WTC11 (cell line): ENCODE measurements at regions not wholly inside any gene's neighbourhood (a gene's known extent, or its start where the extent isn't known, plus 50 kb on each side); places are given as distances from the start of the nearest gene placed in this dataset.

ENCODE experiments used
- ATAC-seq: fragments of 200-7000 bp; cut with Tn5 transposase; 2 replicates; pipeline ENCODE4 v1.10.0; 2021; ENCODE audit warnings: mild to moderate bottlenecking, moderate library complexity
- CTCF ChIA-PET: fragments of 300-600 bp; sonication (Branson Sonifier 250); formaldehyde crosslinking; loops from one replicate; lab custom pipeline; 2021; ENCODE audit warnings: antibody characterized with exemption; lab: Charles Lee
- POLR2A ChIA-PET: fragments of 350-600 bp; sonication (Branson Sonifier 250); formaldehyde crosslinking; loops from one replicate; lab custom pipeline; 2021; ENCODE audit warnings: antibody characterized with exemption; lab: Charles Lee
- DNase-seq: peaks from one replicate; pipeline ENCODE4 v3.0.0; 2021; ENCODE audit warnings: low spot score
- H3K27ac Mint-ChIP-seq: 2 replicates; pipeline ENCODE4 v1.8.0; 2021; ENCODE audit warnings: mixed read lengths
- H3K27me3 Mint-ChIP-seq: 2 replicates; pipeline ENCODE4 v1.8.0; 2021; ENCODE audit warnings: low read depth, mild to moderate bottlenecking, moderate library complexity, mixed read lengths
- H3K36me3 Mint-ChIP-seq: 2 replicates; pipeline ENCODE4 v1.8.0; 2021; ENCODE audit warnings: mixed read lengths
- H3K4me1 Mint-ChIP-seq: 2 replicates; pipeline ENCODE4 v1.8.0; 2022; ENCODE audit warnings: mixed read lengths
- H3K4me3 Mint-ChIP-seq: 2 replicates; pipeline ENCODE4 v1.8.0; 2021; ENCODE audit warnings: mild to moderate bottlenecking, moderate library complexity, mixed read lengths
- H3K9me3 Mint-ChIP-seq: 2 replicates; pipeline ENCODE4 v1.8.0; 2021; ENCODE audit warnings: mixed read lengths
- ELF4 ChIP-seq: sonication (generic); formaldehyde crosslinking; IDR thresholded peaks from 2 replicates; pipeline ENCODE4 v1.8.1; 2022; ENCODE audit warnings: low read depth, mild to moderate bottlenecking, moderate library complexity, missing genetic modification reagents
- EMX1 ChIP-seq: fragments of 250-450 bp; sonication (Bioruptor Pico); IDR thresholded peaks from 2 replicates; pipeline ENCODE4 v1.8.0; 2021; ENCODE audit warnings: mild to moderate bottlenecking
- ETV6 ChIP-seq: sonication (generic); formaldehyde crosslinking; IDR thresholded peaks from 2 replicates; pipeline ENCODE4 v1.8.1; 2022; ENCODE audit warnings: mild to moderate bottlenecking, missing genetic modification reagents
- JAZF1 ChIP-seq: fragments of 250-450 bp; sonication (Bioruptor Pico); IDR thresholded peaks from 2 replicates; pipeline ENCODE4 v1.9.0; 2021; ENCODE audit warnings: moderate library complexity, mild to moderate bottlenecking, inconsistent platforms
- MYBL2 ChIP-seq: sonication (generic); formaldehyde crosslinking; IDR thresholded peaks from 2 replicates; pipeline ENCODE4 v1.8.1; 2023; ENCODE audit warnings: mild to moderate bottlenecking, moderate library complexity, missing genetic modification reagents
- NR2C2 ChIP-seq: sonication (generic); formaldehyde crosslinking; IDR thresholded peaks from 2 replicates; pipeline ENCODE4 v1.8.0; 2022; ENCODE audit warnings: mild to moderate bottlenecking, missing genetic modification reagents
- TP53 ChIP-seq: sonication (generic); formaldehyde crosslinking; IDR thresholded peaks from 2 replicates; pipeline ENCODE4 v1.8.1; 2023; ENCODE audit warnings: mild to moderate bottlenecking, missing genetic modification reagents
- ZNF232 ChIP-seq: sonication (generic); formaldehyde crosslinking; IDR thresholded peaks from 2 replicates; pipeline ENCODE4 v1.8.0; 2022; ENCODE audit warnings: mild to moderate bottlenecking, missing genetic modification reagents
- ZNF423 ChIP-seq: fragments of 250-450 bp; sonication (Bioruptor Pico); IDR thresholded peaks from 2 replicates; pipeline ENCODE4 v2.1.2; 2022; ENCODE audit warnings: mild to moderate bottlenecking, moderate library complexity
- TF ChIP-seq, protein P1 (sequence below): fragments of 250-450 bp; sonication (Bioruptor Pico); IDR thresholded peaks from 2 replicates; pipeline ENCODE4 v1.9.0; 2021; ENCODE audit warnings: mild to moderate bottlenecking
- TF ChIP-seq, protein P2 (sequence below): sonication (generic); formaldehyde crosslinking; IDR thresholded peaks from 2 replicates; pipeline ENCODE4 v1.8.0; 2022; ENCODE audit warnings: mild to moderate bottlenecking, missing genetic modification reagents
- TF ChIP-seq, protein P3 (sequence below): sonication (generic); formaldehyde crosslinking; IDR thresholded peaks from 2 replicates; pipeline ENCODE4 v1.8.0; 2022; ENCODE audit warnings: missing genetic modification reagents
- TF ChIP-seq, protein P4 (sequence below): sonication (generic); formaldehyde crosslinking; IDR thresholded peaks from 2 replicates; pipeline ENCODE4 v1.8.1; 2022; ENCODE audit warnings: mild to moderate bottlenecking, missing genetic modification reagents, moderate library complexity, borderline replicate concordance
- TF ChIP-seq, protein P5 (sequence below): fragments of 250-450 bp; sonication (Bioruptor Pico); IDR thresholded peaks from 2 replicates; pipeline ENCODE4 v1.9.0; 2021; ENCODE audit warnings: mild to moderate bottlenecking, borderline replicate concordance
- TF ChIP-seq, protein P6 (sequence below): fragments of 200-600 bp; IDR thresholded peaks from 2 replicates; pipeline ENCODE4 v1.8.0; 2022; ENCODE audit warnings: antibody characterized with exemption

DNA sequence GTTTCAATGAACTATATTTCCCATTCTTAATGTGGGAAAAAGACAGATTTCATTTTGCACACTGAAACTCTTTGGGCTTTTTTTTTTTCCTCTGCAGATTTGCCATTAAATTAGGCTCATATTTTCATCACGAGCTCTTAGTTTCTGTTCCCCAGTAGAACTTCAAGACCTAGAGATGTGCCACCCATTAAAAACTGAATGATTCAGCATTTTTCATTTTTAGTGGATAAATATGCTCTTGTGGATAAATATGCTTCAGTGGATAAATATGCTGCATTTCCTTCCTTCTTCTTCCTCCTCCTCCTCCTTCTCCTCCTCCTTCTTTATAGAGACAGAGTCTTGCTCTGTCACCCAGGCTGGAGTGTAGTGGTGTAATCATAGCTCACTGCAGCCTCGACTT lies 322.4 kb upstream of the PRKX start:
- no peak for ATAC-seq
- H3K4me1 Mint-ChIP-seq = no peaks in the 10 kb centered on the region

DNA sequence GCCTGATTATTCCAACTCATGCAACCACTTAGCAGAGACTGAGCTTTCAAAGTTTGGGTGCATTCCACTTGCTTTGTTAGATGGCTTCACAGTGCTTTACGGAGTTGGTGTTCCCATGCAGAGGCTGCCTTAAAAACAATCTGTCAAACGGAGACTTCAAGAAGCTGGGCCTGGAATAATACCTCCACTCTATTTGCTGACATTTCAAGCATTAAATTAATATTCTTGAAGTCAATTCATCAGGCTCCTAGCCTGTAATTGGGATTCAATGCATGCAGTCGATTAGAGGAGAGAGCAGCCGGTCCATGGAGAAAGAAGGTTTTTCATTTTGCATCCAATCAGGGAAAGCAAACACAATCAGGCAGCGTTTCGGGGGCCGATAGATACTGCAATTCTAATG lies 314.7 kb upstream of the PRKX start:
- Mint-ChIP-seq H3K27ac (no peak overlapping the region), H3K9me3 (no peaks in the 10 kb centered on the region), H3K4me1 (no peaks in the 10 kb centered on the region), H3K4me3 (no peak overlapping the region), H3K27me3 (no peaks in the 10 kb centered on the region), H3K36me3 (no peaks in the 10 kb centered on the region)
- DNase-seq (no peak), ATAC-seq (no peak)
- TF ChIP-seq ZNF232 (CRISPR knock-in tag) = no peak
- TF ChIP-seq EMX1 (CRISPR knock-in tag) = no peak
- TF ChIP-seq, protein P1, sequence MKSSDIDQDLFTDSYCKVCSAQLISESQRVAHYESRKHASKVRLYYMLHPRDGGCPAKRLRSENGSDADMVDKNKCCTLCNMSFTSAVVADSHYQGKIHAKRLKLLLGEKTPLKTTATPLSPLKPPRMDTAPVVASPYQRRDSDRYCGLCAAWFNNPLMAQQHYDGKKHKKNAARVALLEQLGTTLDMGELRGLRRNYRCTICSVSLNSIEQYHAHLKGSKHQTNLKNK (CRISPR knock-in tag) = no peak
- TF ChIP-seq, protein P2, sequence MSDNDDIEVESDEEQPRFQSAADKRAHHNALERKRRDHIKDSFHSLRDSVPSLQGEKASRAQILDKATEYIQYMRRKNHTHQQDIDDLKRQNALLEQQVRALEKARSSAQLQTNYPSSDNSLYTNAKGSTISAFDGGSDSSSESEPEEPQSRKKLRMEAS = no peak
- TF ChIP-seq JAZF1 (CRISPR knock-in tag) = no peak
- TF ChIP-seq, protein P3, sequence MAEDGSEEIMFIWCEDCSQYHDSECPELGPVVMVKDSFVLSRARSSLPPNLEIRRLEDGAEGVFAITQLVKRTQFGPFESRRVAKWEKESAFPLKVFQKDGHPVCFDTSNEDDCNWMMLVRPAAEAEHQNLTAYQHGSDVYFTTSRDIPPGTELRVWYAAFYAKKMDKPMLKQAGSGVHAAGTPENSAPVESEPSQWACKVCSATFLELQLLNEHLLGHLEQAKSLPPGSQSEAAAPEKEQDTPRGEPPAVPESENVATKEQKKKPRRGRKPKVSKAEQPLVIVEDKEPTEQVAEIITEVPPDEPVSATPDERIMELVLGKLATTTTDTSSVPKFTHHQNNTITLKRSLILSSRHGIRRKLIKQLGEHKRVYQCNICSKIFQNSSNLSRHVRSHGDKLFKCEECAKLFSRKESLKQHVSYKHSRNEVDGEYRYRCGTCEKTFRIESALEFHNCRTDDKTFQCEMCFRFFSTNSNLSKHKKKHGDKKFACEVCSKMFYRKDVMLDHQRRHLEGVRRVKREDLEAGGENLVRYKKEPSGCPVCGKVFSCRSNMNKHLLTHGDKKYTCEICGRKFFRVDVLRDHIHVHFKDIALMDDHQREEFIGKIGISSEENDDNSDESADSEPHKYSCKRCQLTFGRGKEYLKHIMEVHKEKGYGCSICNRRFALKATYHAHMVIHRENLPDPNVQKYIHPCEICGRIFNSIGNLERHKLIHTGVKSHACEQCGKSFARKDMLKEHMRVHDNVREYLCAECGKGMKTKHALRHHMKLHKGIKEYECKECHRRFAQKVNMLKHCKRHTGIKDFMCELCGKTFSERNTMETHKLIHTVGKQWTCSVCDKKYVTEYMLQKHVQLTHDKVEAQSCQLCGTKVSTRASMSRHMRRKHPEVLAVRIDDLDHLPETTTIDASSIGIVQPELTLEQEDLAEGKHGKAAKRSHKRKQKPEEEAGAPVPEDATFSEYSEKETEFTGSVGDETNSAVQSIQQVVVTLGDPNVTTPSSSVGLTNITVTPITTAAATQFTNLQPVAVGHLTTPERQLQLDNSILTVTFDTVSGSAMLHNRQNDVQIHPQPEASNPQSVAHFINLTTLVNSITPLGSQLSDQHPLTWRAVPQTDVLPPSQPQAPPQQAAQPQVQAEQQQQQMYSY (CRISPR knock-in tag) = no peak
- CTCF ChIA-PET = no interaction called here
- POLR2A ChIA-PET = no interaction called here

More for the DNA sequence above, 322.4 kb upstream of the PRKX start:
- ChIA-PET POLR2A (interaction anchor here (0.7 kb wide), 1 partner anchor 73 kb away, joined by 6 read pairs; no protein-coding TSS in a partner anchor), CTCF (no interaction called here)
- Mint-ChIP-seq H3K36me3 (no peaks in the 10 kb centered on the region), H3K4me3 (no peak overlapping the region), H3K27me3 (no peaks in the 10 kb centered on the region; the same call in 1 of the 2 replicates), H3K27ac (no peak overlapping the region)
- TF ChIP-seq ELF4 (no peak), MYBL2 (CRISPR knock-in tag) (no peak), TP53 (CRISPR knock-in tag) (no peak), NR2C2 (no peak), ETV6 (no peak), ZNF423 (CRISPR knock-in tag) (no peak)
- TF ChIP-seq, protein P4, sequence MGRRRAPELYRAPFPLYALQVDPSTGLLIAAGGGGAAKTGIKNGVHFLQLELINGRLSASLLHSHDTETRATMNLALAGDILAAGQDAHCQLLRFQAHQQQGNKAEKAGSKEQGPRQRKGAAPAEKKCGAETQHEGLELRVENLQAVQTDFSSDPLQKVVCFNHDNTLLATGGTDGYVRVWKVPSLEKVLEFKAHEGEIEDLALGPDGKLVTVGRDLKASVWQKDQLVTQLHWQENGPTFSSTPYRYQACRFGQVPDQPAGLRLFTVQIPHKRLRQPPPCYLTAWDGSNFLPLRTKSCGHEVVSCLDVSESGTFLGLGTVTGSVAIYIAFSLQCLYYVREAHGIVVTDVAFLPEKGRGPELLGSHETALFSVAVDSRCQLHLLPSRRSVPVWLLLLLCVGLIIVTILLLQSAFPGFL (CRISPR knock-in tag) = no peak
- TF ChIP-seq, protein P5, sequence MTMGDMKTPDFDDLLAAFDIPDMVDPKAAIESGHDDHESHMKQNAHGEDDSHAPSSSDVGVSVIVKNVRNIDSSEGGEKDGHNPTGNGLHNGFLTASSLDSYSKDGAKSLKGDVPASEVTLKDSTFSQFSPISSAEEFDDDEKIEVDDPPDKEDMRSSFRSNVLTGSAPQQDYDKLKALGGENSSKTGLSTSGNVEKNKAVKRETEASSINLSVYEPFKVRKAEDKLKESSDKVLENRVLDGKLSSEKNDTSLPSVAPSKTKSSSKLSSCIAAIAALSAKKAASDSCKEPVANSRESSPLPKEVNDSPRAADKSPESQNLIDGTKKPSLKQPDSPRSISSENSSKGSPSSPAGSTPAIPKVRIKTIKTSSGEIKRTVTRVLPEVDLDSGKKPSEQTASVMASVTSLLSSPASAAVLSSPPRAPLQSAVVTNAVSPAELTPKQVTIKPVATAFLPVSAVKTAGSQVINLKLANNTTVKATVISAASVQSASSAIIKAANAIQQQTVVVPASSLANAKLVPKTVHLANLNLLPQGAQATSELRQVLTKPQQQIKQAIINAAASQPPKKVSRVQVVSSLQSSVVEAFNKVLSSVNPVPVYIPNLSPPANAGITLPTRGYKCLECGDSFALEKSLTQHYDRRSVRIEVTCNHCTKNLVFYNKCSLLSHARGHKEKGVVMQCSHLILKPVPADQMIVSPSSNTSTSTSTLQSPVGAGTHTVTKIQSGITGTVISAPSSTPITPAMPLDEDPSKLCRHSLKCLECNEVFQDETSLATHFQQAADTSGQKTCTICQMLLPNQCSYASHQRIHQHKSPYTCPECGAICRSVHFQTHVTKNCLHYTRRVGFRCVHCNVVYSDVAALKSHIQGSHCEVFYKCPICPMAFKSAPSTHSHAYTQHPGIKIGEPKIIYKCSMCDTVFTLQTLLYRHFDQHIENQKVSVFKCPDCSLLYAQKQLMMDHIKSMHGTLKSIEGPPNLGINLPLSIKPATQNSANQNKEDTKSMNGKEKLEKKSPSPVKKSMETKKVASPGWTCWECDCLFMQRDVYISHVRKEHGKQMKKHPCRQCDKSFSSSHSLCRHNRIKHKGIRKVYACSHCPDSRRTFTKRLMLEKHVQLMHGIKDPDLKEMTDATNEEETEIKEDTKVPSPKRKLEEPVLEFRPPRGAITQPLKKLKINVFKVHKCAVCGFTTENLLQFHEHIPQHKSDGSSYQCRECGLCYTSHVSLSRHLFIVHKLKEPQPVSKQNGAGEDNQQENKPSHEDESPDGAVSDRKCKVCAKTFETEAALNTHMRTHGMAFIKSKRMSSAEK (CRISPR knock-in tag) = no peak
- TF ChIP-seq, protein P6, sequence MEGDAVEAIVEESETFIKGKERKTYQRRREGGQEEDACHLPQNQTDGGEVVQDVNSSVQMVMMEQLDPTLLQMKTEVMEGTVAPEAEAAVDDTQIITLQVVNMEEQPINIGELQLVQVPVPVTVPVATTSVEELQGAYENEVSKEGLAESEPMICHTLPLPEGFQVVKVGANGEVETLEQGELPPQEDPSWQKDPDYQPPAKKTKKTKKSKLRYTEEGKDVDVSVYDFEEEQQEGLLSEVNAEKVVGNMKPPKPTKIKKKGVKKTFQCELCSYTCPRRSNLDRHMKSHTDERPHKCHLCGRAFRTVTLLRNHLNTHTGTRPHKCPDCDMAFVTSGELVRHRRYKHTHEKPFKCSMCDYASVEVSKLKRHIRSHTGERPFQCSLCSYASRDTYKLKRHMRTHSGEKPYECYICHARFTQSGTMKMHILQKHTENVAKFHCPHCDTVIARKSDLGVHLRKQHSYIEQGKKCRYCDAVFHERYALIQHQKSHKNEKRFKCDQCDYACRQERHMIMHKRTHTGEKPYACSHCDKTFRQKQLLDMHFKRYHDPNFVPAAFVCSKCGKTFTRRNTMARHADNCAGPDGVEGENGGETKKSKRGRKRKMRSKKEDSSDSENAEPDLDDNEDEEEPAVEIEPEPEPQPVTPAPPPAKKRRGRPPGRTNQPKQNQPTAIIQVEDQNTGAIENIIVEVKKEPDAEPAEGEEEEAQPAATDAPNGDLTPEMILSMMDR = no peak
- TF ChIP-seq, all 79 proteins: peak for 0
- peaks cover 8% of the 10 kb centered on the region for H3K9me3 Mint-ChIP-seq
- no peak for DNase-seq
